Pancreas (tissue), 10 donors: ENCODE measurements at regions not wholly inside any gene's neighbourhood (a gene's known extent, or its start where the extent isn't known, plus 50 kb on each side); places are given as distances from the start of the nearest gene placed in this dataset.
A peak's percentile ranks its signal among the peaks of the same experiment; 100 is the strongest.

Experiments
- ATAC-seq, 4 donors: fragments of 200-7000 bp; cut with Tn5 transposase; one replicate each; pipeline versions ENCODE4 v1.8.0 to v1.9.1; 2020; ENCODE audit warnings: mild to moderate bottlenecking in 4 of 4, moderate library complexity in 4 of 4
- DNase-seq, 6 donors: peaks; one replicate each; pipeline ENCODE4 v3.0.0-alpha.2; 2020
- FAIRE-seq: peaks from 2 replicates; lab custom pipeline; 2012; peaks lifted over from hg19 to GRCh38; lab: Jason Lieb, UNC
- H3K27ac ChIP-seq, 4 donors: fragments of 200-600 bp; sonication (generic); 1 replicate in 3 of 4; 2 replicates in 1 of 4; pipeline versions ENCODE4 v1.5.0 to v1.8.0; 2020
- H3K27me3 ChIP-seq, 4 donors: fragments of 200-600 bp; one replicate each; pipeline ENCODE4 v1.8.0; 2021
- H3K36me3 ChIP-seq, 3 donors: fragments of 200-600 bp; sonication (generic) in 1 of 3; one replicate each; pipeline versions ENCODE4 v1.5.0 to v1.8.0; 2020 to 2021
- H3K4me1 ChIP-seq, 3 donors: fragments of 200-600 bp; one replicate each; pipeline ENCODE4 v1.8.0; 2021
- H3K4me3 ChIP-seq, 4 donors: fragments of 200-600 bp; sonication (generic) in 2 of 4; one replicate each; pipeline versions ENCODE4 v1.5.0 to v1.8.0; 2020 to 2021
- H3K9me3 ChIP-seq, 4 donors: fragments of 200-600 bp; one replicate each; pipeline ENCODE4 v1.8.0; 2021
- WGBS, 2 donors: extraction: QIAGEN DNeasy Blood & Tissue Kit; methylation state at CpG; one replicate each; pipeline ENCODE4 v1.1.7; 2013; 5-methylcytosine and 5-hydroxymethylcytosine counted together
- intact Hi-C, 3 donors: fragments of 100-400 bp; cut with DNase I; formaldehyde crosslinking; loops; one replicate each; pipeline versions ENCODE4 v1.11.1 to v1.14.2; 2022
- TF ChIP-seq, protein P1 (sequence below), 4 donors: fragments of 200-600 bp; sonication (generic) in 3 of 4; IDR thresholded peaks; one replicate each; pipeline versions ENCODE4 v1.5.0 to v1.8.0; 2021; ENCODE audit warnings: antibody characterized with exemption in 4 of 4
- donor health status: healthy with polysubstance abuse.
- donor health status: DM: no; HTN: no; CAD: no; lungs with moderate emphysema.
- donor health status: DM: no; HTN: no; CAD: no.
- donor health status: control.
- donor health status: control.
- donor health status: Bipolar disorder and iron deficiency.
- donor health status: DM: yes; HTN: yes; CAD: no.
- donor health status: DM: no; HTN: no; CAD: no.
- donor health status: DM: no; HTN: no; CAD: no.
- donor health status: DM: yes; HTN: yes; CAD: no.

DNA sequence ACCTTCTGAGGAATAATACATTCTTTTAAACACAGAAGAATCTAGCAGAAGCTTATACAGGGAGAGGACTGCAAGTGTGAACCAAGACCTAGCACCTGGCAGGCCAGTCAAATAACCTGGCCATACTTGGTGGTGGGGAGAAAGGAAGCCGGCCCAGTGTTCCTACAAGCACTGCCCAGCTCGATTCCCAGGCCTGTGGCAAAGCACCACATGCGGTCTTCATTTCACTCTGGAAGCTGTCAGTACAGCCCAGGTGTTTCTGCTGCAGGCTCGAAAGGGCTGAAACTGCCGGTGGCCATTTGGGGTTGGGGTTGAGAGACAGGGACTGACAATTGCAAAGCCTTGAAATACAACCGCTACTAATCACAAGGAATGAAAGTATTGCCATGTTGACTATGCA is 50.8 kb upstream of the EGFR start:
- DNase-seq, result no peak
- FAIRE-seq, result no peak
- TF ChIP-seq, protein P1, sequence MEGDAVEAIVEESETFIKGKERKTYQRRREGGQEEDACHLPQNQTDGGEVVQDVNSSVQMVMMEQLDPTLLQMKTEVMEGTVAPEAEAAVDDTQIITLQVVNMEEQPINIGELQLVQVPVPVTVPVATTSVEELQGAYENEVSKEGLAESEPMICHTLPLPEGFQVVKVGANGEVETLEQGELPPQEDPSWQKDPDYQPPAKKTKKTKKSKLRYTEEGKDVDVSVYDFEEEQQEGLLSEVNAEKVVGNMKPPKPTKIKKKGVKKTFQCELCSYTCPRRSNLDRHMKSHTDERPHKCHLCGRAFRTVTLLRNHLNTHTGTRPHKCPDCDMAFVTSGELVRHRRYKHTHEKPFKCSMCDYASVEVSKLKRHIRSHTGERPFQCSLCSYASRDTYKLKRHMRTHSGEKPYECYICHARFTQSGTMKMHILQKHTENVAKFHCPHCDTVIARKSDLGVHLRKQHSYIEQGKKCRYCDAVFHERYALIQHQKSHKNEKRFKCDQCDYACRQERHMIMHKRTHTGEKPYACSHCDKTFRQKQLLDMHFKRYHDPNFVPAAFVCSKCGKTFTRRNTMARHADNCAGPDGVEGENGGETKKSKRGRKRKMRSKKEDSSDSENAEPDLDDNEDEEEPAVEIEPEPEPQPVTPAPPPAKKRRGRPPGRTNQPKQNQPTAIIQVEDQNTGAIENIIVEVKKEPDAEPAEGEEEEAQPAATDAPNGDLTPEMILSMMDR (IDR thresholded peaks at IDR 0.05), result no peak
- intact Hi-C loops, result no loop called here
- H3K9me3 ChIP-seq, result no peaks in the 10 kb centered on the region
- H3K4me3 ChIP-seq, result no peak overlapping the region
- H3K4me1 ChIP-seq, result no peaks in the 10 kb centered on the region
- no peak for ATAC-seq
- no peaks in the 10 kb centered on the region for H3K36me3 ChIP-seq
- 83 to 89% methylated on average over 6 of the region's 6 CpGs for WGBS, 2 donors
- H3K27me3 ChIP-seq, result no peaks in the 10 kb centered on the region
- peak overlapping the region in 1 of 4 donors; percentile 8 for H3K27ac ChIP-seq
